Right lobe of liver (tissue), 4 donors: ENCODE measurements at regions not wholly inside any gene's neighbourhood (a gene's known extent, or its start where the extent isn't known, plus 50 kb on each side); places are given as distances from the start of the nearest gene placed in this dataset.

Experiments used
- CTCF ChIP-seq, 4 donors: fragments of 200-600 bp in 3 of 4; fragments of 450-650 bp in 1 of 4; IDR thresholded peaks; one replicate each; pipeline versions ENCODE4 v1.5.1 to v1.8.0; 2016 to 2022; ENCODE audit warnings: antibody characterized with exemption in 4 of 4, mild to moderate bottlenecking in 2 of 4
- POLR2A ChIP-seq: fragments of 450-650 bp; IDR thresholded peaks from one replicate; pipeline ENCODE4 v1.6.1; 2017; ENCODE audit warnings: antibody characterized with exemption, mild to moderate bottlenecking
- donor health status: DM: no; HTN: no; CAD: no.
- donor health status: DM: no; HTN: no; CAD: no.
- donor health status: DM: no; HTN: yes; CAD: no.

DNA sequence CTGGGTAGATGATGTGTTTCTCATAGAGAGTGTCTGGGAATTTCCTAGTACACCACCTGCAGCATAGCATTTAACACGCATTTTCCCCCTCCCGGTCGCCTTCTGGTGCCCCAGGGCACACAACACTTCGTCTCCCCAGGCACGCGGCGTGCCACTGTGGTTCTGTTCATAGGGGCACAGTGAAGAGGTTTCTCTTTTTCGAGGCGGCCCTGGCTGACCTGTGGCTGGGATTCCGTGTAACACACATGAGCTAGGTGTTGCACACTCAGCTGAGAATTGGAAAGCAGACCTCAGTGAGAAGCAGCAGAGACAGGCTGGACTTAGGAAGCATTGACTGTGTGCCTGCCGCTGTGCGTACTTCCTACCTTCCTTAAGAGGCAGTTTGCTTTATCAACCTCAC lies 214.3 kb upstream of the SHH start:
- TF ChIP-seq CTCF (IDR thresholded peaks at IDR 0.05) (no peak), POLR2A (no peak)
